22Rv1 (cell line): ENCODE measurements at regions not wholly inside any gene's neighbourhood (a gene's known extent, or its start where the extent isn't known, plus 50 kb on each side); places are given as distances from the start of the nearest gene placed in this dataset.
"Not testable (repeated sequence)": the region's sequence is repeated elsewhere in the genome, so short reads cannot be mapped to it uniquely, and the experiment has no call there.

Experiments
- H3K27ac ChIP-seq: fragments of 450-650 bp; 2 replicates; pipeline ENCODE4 v1.5.1; 2017
- ZFX ChIP-seq: fragments of 450-650 bp; IDR thresholded peaks from 2 replicates; pipeline ENCODE4 v1.6.1; 2017; ENCODE audit warnings: antibody characterized with exemption, borderline replicate concordance
- TF ChIP-seq, protein P1 (sequence below): fragments of 450-650 bp; IDR thresholded peaks from 2 replicates; pipeline ENCODE4 v1.5.1; 2017; ENCODE audit warnings: mild to moderate bottlenecking

DNA sequence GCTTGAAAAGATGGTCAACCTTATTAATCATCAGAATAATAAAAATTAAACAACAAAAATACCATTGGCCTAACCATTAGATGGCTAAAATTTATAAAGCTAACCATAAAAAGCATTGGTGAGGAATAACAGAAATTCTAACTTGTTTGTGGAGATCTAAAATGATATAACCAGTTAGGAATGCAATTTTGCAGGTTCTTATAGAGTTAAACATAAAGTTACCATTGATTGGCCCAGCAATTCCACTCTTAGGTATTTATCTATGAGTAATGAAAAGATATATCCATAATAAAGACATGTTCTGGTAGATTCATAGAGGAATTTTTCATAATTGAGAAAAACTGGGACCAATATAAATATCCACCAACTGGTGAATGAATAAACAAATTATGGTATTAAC lies 1098.6 kb downstream of the FSCB start:
- no peak overlapping the region for H3K27ac ChIP-seq
- TF ChIP-seq, protein P1, sequence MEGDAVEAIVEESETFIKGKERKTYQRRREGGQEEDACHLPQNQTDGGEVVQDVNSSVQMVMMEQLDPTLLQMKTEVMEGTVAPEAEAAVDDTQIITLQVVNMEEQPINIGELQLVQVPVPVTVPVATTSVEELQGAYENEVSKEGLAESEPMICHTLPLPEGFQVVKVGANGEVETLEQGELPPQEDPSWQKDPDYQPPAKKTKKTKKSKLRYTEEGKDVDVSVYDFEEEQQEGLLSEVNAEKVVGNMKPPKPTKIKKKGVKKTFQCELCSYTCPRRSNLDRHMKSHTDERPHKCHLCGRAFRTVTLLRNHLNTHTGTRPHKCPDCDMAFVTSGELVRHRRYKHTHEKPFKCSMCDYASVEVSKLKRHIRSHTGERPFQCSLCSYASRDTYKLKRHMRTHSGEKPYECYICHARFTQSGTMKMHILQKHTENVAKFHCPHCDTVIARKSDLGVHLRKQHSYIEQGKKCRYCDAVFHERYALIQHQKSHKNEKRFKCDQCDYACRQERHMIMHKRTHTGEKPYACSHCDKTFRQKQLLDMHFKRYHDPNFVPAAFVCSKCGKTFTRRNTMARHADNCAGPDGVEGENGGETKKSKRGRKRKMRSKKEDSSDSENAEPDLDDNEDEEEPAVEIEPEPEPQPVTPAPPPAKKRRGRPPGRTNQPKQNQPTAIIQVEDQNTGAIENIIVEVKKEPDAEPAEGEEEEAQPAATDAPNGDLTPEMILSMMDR: no peak
- TF ChIP-seq ZFX: no peak

DNA sequence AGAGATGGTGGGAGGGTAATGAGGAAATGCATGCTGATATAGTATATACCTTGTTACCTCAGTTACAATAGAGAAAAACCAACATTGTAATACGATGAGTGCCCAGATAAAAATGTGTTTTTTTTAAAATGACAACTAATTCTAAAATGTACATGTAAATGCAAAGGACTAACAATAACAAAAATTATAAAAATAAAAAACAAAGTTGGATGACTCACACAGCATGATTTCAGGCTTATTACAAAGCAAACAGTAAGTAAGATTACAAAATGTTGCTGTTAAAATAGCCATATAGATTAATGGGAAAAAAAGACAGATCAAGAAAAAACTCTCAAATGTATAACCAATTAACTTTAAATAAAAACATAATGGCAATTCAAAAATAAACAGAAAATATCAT lies 1099.4 kb downstream of the FSCB start:
- no peak for TF ChIP-seq ZFX
- TF ChIP-seq, protein P1: no peak
- no peak overlapping the region for H3K27ac ChIP-seq

DNA sequence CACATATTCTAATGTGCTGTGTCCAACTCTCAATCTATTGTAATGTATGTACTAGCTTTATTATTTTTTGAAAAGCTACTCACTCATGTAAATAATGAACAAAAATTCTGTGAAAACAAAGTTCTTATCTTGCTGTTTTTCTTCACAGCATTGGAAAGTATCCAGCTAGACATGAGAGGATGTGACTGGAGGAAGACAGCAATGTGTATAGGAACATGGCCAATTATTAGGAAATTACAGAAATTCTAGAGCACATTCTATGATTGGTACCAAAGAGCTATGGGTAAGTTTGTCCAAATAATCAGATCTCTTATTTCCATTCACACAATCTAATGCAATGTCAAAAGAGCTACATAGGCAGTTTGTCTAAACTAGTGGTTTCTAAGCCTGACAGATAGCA lies 1100.2 kb downstream of the FSCB start:
- H3K27ac ChIP-seq: no peak overlapping the region
- TF ChIP-seq ZFX: no peak
- TF ChIP-seq, protein P1: no peak

DNA sequence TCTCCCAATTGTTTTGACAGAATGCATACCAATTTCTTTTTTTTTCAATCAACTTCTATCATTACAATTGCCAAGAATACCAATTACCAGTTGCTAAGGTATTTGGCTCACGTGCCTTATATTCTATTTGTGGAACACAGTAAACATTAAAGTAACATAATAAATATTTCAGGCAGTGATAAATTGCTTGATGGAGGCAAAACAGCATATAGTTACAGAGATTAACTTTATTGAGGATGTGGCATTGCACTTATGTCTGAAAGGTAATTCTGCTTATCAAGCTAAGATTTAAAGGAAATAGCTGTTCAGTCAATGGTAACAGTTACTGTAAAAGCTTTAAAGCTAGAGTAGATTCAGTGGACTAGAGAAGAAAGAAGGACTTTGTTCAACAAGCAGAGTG lies 1107.8 kb downstream of the FSCB start:
- H3K27ac ChIP-seq: peak overlapping the region; percentile 93
- TF ChIP-seq, protein P1: no peak
- TF ChIP-seq ZFX: no peak

DNA sequence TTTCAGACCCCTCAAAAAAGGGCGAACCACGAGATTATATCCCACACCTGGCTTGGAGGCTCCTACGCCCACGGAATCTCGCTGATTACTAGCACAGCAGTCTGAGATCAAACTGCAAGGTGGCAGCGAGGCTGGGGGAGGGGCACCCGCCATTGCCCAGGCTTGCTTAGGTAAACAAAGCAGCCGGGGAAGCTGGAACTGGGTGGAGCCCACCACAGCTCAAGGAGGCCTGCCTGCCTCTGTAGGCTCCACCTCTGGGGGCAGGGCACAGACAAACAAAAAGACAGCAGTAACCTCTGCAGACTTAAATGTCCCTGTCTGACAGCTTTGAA lies 1136.6 kb downstream of the FSCB start:
- H3K27ac ChIP-seq: not testable (repeated sequence)

DNA sequence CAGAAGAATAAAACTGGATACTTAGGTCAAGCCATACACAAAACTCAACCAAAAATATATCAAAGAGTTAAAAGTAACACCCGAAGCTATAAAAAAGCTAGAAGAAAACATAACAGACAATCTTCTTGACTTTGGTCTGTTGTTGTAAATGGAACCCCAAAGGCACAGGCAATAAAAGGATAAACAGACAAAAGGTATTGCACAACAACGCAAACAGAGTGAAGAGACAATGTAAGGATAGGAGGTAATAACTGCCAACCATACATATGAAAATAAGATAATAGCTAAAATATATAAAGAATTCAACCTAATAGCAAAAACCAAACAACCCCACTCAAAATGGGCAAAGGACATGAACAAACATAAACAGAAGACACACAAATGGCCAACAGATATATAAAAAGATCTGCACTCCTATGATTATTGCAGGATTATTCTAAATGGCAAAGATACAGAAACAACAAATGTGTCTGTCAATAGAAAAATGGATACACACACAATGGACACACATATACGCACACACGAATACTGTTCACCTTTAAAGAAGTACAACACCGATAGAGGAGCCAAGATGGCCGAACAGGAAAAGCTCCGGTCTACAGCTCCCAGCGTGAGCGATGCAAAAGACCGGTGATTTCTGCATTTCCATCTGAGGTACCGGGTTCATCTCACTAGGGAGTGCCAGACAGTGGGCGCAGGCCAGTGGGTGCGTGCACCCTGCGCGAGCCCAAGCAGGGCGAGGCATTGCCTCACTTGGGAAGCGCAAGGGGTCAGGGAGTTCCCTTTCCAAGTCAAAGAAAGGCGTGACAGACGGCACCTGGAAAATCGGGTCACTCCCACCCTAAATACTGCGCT lies 1137.1 kb downstream of the FSCB start:
- H3K27ac ChIP-seq: no peak overlapping the region
- TF ChIP-seq, protein P1: no peak

DNA sequence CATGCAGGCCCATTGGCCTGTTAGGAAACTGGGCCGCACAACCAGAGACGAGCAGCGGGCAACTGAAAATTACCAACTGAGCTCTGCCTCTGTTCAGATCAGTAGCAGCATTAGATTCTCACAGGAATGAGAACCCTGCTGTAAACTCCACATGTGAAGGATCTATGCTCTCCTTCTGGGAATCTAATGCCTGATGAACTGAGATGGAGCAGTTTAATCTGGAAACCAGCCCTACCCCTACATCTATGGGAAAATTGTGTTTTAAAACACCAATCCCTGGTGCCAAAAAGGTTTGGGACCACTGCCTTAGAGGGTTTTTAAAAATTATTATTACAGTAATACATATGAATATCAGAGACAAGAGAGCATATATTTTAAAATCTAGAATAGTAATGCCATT lies 1144.5 kb downstream of the FSCB start:
- TF ChIP-seq, protein P1: no peak
- TF ChIP-seq ZFX: no peak
- H3K27ac ChIP-seq: no peak overlapping the region

DNA sequence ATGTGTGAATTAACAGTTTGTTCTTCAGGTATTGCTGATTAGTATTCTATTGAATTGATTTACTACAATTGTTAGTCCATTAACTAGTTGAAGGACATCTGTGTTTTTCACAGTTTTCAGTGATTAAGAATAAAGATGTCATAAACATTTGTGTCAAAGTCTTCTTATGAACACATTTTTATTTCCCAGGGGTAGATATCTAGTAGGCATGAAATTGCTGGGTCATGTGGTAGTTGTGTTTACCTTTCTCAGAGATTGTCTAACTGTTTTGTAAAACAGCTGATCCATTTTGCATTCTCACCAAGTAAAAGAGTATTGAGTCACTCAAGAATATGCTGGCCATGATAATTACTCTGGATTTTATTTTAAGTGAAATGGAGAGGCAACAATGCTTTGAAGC lies 1145.3 kb downstream of the FSCB start:
- no peak for TF ChIP-seq ZFX
- TF ChIP-seq, protein P1: no peak
- H3K27ac ChIP-seq: no peak overlapping the region
